GM13977 (cell line): ENCODE measurements at regions not wholly inside any gene's neighbourhood (a gene's known extent, or its start where the extent isn't known, plus 50 kb on each side); places are given as distances from the start of the nearest gene placed in this dataset.
A peak's percentile ranks its signal among the peaks of the same experiment; 100 is the strongest.

Experiments
- DNase-seq: peaks from one replicate; pipeline ENCODE4 v3.0.0; 2012; ENCODE audit warnings: low spot score
- in situ Hi-C: fragments of 300-500 bp; cut with MboI; formaldehyde crosslinking; loops from one replicate; pipeline ENCODE4 v1.12.0; 2022; ENCODE audit warnings: low sequenced_read_pairs, low pct_unique_long_range_greater_than_20kb, mixed read lengths, inconsistent platforms; ENCODE audit not compliant: unreplicated experiment
- TF ChIP-seq, protein P1 (sequence below): IDR thresholded peaks from 2 replicates; pipeline ENCODE4 v1.5.1; 2012; ENCODE audit warnings: mild to moderate bottlenecking, control low read depth; ENCODE audit not compliant: insufficient read depth; ENCODE audit errors: extremely low read depth, missing control alignments

DNA sequence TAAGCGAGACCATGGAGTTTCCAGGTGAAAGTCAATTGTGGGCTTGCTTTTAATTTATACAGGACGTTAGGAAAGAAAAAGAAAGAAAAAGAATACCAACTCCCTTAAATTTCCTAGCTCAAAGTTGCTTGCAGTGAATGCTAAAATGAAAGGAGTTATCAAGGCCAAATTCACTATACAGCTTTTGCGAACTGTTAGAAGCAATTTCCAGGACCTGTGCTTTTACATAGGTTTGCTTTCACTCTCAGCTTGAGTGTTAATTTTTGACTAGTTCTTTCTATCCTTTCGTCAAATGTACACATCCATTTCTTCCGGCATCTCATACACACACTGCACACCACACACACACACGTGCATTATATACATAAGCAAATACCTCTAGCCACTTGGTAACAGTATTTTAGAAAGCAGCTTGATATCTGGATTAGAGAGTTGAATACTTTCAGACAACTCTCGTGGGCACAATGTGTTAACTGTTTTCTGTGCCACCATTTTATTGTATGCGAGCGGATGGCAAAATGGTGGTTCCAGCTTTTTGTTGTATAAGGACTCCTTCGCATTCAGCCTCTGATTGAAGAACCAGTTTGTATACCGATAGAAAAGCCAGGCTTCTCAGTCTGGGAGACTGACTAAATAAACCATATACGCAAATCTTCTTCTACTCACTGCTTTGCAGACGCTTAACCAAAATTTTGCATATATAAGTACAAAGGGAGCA lies 381.8 kb downstream of the MTX2 start:
- DNase-seq: no peak
- in situ Hi-C loops: loop anchor here (10.0 kb wide), 1 partner anchor 494 kb away; no protein-coding TSS in a partner anchor
- TF ChIP-seq, protein P1, sequence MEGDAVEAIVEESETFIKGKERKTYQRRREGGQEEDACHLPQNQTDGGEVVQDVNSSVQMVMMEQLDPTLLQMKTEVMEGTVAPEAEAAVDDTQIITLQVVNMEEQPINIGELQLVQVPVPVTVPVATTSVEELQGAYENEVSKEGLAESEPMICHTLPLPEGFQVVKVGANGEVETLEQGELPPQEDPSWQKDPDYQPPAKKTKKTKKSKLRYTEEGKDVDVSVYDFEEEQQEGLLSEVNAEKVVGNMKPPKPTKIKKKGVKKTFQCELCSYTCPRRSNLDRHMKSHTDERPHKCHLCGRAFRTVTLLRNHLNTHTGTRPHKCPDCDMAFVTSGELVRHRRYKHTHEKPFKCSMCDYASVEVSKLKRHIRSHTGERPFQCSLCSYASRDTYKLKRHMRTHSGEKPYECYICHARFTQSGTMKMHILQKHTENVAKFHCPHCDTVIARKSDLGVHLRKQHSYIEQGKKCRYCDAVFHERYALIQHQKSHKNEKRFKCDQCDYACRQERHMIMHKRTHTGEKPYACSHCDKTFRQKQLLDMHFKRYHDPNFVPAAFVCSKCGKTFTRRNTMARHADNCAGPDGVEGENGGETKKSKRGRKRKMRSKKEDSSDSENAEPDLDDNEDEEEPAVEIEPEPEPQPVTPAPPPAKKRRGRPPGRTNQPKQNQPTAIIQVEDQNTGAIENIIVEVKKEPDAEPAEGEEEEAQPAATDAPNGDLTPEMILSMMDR: no peak

DNA sequence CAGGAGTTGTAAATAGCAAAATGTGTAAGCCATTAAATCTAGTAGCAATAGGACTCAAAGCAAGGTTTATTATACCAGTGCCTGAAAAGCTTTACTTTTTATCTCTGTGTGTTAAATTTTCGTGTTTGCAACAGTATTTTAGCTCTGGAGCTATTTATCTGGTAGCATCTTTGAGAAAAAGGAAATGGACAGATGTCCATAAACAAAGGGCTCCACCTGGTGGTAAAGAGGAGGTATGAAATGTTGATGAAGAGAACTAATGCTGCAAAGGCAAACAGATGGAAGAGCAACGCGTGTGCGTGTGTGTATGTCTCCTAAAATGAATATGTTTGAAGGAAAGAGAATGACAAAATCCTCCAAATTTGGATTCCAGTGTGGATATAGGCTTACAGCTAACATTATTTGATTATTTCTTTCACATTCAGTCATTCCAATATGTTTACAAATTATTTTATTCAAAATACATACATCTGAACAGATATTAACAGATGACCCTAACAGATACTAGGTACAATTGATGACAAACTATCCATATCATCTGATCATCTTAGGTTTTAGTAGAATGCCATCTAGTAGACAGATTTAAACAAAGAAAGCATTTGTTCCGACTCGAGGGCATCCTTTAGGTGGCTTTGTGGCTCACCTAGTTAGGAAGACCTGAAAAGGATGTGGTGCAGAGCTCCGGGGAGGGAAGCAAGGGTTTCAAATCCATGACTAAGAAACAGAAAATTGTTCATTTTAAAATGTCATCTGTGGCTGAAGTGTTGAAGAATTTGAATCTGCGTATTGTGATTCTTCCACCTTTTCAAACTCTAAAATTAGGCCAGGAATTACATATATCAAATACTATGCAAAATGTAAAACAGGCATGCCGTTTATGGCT lies 383.3 kb downstream of the MTX2 start:
- in situ Hi-C loops: loop anchor here (10.0 kb wide), 1 partner anchor 492 kb away; no protein-coding TSS in a partner anchor
- peak; percentile 44 for DNase-seq
- TF ChIP-seq, protein P1: peak; percentile 79

DNA sequence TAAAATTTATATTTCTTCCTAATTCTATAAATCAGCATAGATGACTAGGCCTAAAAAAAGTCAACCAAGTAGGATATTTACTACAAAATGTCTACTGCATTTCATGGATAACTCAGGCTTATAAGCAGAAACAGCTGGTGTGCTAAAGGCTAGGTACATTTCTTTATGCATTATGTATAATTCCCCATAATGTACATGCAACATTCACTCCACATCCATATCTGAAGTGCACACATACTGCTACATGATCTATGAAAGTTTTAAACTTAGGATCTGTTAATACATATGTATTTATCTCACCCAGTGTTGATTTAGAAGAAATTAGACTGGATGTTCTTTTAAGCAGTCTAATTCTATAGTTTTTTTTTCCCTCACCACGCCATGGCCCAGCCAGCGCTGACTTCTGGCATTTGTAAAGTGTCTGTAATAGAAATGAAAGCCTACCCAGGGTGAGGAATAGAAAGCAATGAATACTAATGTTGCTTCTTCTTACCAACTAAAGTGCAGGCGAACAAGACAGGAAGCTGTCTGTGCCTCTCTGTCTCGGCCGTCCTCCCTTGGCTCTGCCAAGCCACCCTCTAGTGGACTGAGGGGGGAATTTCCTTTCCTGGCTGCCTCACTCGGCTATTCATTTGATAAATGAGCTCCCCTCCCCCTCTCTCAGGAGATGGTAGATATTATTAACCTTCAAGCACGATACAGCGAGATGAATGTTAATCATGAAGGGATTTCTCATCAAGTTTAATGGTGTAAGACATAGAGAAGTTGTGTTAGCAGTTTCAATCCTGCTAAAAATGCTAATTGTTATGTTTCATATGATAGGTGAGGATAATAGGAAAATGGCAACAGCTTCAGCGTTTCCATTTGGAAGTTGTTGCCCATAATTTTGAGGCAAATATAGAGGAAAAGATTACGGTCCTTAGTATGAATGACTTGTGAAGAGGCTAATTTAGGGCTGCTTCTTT lies 384.5 kb downstream of the MTX2 start:
- in situ Hi-C loops: loop anchor here (10.0 kb wide), 1 partner anchor 491 kb away; no protein-coding TSS in a partner anchor
- TF ChIP-seq, protein P1: peak; percentile 53
- DNase-seq: no peak

DNA sequence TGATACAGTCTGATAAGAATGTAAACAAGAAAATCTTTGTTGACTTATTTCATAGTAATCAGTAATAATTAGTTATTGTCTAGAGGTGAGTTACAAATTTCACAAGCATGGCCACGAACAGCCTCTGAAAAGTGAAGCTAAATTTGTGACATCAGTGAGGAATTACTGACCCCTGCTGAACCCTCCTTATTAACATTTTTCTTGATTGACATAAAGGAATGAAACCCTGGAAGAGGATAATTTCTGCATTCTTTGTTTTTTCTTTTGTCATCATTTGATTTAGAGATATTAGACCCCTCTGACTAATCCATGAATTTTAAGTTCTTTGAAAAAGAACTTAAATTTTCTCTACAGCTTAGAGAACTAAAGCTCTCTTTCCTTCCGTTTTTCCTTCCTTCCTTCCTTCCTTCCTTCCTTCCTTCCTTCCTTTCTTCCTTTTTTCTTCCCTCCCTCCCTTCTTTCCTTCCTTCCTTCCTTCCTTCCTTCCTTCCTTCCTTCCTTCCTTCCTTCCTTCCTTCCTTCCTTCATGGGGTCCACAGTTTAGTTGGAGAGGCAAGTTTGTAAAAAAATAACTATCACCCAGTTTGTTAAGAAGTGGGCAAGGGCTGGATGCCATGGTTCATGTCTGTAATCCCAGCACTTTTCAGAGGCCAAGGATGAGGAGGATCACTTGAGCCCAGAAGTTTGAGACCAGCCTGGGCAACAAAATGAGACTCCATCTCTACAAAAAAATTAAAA lies 387.0 kb downstream of the MTX2 start:
- in situ Hi-C loops: loop anchor here (10.0 kb wide), 1 partner anchor 489 kb away; no protein-coding TSS in a partner anchor
- TF ChIP-seq, protein P1: no peak
- DNase-seq: no peak

DNA sequence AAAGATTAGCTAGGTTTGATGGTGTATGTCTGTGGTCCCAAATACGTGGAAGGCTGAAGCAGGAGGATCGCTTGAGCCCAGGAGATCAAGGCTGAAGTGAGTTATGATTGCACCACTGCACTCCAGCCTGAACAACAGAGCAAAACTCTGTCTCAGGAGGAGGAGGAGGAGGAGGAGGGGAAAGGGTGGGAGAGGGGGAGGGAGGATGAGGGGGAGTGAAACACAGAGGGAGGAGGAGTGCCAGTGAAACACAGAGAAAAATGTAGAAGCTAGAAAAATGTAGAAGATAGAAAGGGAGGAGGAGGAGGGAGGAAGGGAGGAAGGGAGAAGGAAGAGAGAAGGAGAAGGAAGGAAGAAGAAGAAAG lies 387.5 kb downstream of the MTX2 start:
- DNase-seq: no peak
- in situ Hi-C loops: loop anchor here (10.0 kb wide), 1 partner anchor 488 kb away; no protein-coding TSS in a partner anchor
- TF ChIP-seq, protein P1: no peak
